Embryonic facial prominence (tissue), 1 donor: ENCODE measurements at regions not wholly inside any gene's neighbourhood (a gene's known extent, or its start where the extent isn't known, plus 50 kb on each side); places are given as distances from the start of the nearest gene placed in this dataset.
"Not testable (repeated sequence)": the region's sequence is repeated elsewhere in the genome, so short reads cannot be mapped to it uniquely, and the experiment has no call there.

ENCODE experiments used
- DNase-seq: peaks from one replicate; pipeline ENCODE4 v3.0.0-alpha.2; 2016; ENCODE audit errors: extremely low spot score

- no peak for DNase-seq
Observed at GRCh38 chr1:73770109-73770905, 427.7 kb downstream of the LRRIQ3 start.

GRCh38 chr1:73766786-73767348, 431.1 kb downstream of the LRRIQ3 start:
- DNase-seq, result no peak

- DNase-seq, result no peak
Observed at GRCh38 chr1:73765551-73766233, 432.3 kb downstream of the LRRIQ3 start.

GRCh38 chr1:73761559-73761958, 436.4 kb downstream of the LRRIQ3 start:
- no peak for DNase-seq

- no peak for DNase-seq
Observed at GRCh38 chr1:73759011-73759410, 439.0 kb downstream of the LRRIQ3 start.

- no peak for DNase-seq
Observed at GRCh38 chr1:73756817-73757216, 441.2 kb downstream of the LRRIQ3 start.

GRCh38 chr1:73755649-73756048, 442.3 kb downstream of the LRRIQ3 start:
- no peak for DNase-seq

- DNase-seq, result no peak
Observed at GRCh38 chr1:73749996-73750395, 448.0 kb downstream of the LRRIQ3 start.

GRCh38 chr1:73744985-73745384, 453.0 kb downstream of the LRRIQ3 start:
- no peak for DNase-seq

- DNase-seq, result no peak
Observed at GRCh38 chr1:73736125-73736524, 461.9 kb downstream of the LRRIQ3 start.

GRCh38 chr1:73727036-73727435, 470.9 kb downstream of the LRRIQ3 start:
- no peak for DNase-seq

- no peak for DNase-seq
Observed at GRCh38 chr1:73722055-73722454, 475.9 kb downstream of the LRRIQ3 start.

- DNase-seq, result no peak
Observed at GRCh38 chr1:73717976-73718375, 480.0 kb downstream of the LRRIQ3 start.

GRCh38 chr1:73711089-73711488, 486.9 kb downstream of the LRRIQ3 start:
- DNase-seq, result no peak

GRCh38 chr1:73701826-73702225, 496.1 kb downstream of the LRRIQ3 start:
- no peak for DNase-seq

- DNase-seq, result no peak
Observed at GRCh38 chr1:73676186-73676585, 521.8 kb downstream of the LRRIQ3 start.

GRCh38 chr1:73674945-73675561, 522.9 kb downstream of the LRRIQ3 start:
- DNase-seq, result no peak

GRCh38 chr1:73673971-73674370, 524.0 kb downstream of the LRRIQ3 start:
- DNase-seq, result no peak

- DNase-seq, result no peak
Observed at GRCh38 chr1:73671530-73671929, 526.4 kb downstream of the LRRIQ3 start.

- DNase-seq, result not testable (repeated sequence)
Observed at GRCh38 chr1:73667959-73668358, 530.0 kb downstream of the LRRIQ3 start.

- no peak for DNase-seq
Observed at GRCh38 chr1:73662526-73662925, 535.5 kb downstream of the LRRIQ3 start.

GRCh38 chr1:73659136-73659535, 538.8 kb downstream of the LRRIQ3 start:
- no peak for DNase-seq

GRCh38 chr1:73654714-73655113, 543.3 kb downstream of the LRRIQ3 start:
- no peak for DNase-seq
